ENCODE measurements at regions not wholly inside any gene's neighbourhood (a gene's known extent, or its start where the extent isn't known, plus 50 kb on each side); places are given as distances from the start of the nearest gene placed in this dataset.

GRCh38 chr9:126205265-126205664, 121.4 kb upstream of the MVB12B start:
- H3K9me3 Mint-ChIP-seq, result no peaks in the 10 kb centered on the region
- peaks cover under 1% of the 10 kb centered on the region for H3K27me3 Mint-ChIP-seq (ENCODE audit: low read depth)
- H3K4me3 Mint-ChIP-seq, result no peak overlapping the region

GRCh38 chr9:126205845-126206498, 120.7 kb upstream of the MVB12B start:
- Mint-ChIP-seq H3K4me3 (no peak overlapping the region), H3K27ac (no peak overlapping the region), H3K36me3 (ENCODE audit: low read depth) (no peaks in the 10 kb centered on the region), H3K9me3 (no peaks in the 10 kb centered on the region), H3K27me3 (ENCODE audit: low read depth) (no peaks in the 10 kb centered on the region), H3K4me1 (ENCODE audit: low read depth) (no peaks in the 10 kb centered on the region)

More at GRCh38 chr9:126205265-126205664, 121.4 kb upstream of the MVB12B start:
- Mint-ChIP-seq H3K36me3 (ENCODE audit: low read depth) (no peaks in the 10 kb centered on the region), H3K27ac (no peak overlapping the region), H3K4me1 (ENCODE audit: low read depth) (no peaks in the 10 kb centered on the region)

GRCh38 chr9:126207256-126207655, 119.4 kb upstream of the MVB12B start:
- Mint-ChIP-seq H3K36me3 (ENCODE audit: low read depth) (no peaks in the 10 kb centered on the region), H3K9me3 (no peaks in the 10 kb centered on the region), H3K4me3 (no peak overlapping the region), H3K27me3 (ENCODE audit: low read depth) (no peaks in the 10 kb centered on the region), H3K4me1 (ENCODE audit: low read depth) (no peaks in the 10 kb centered on the region), H3K27ac (no peak overlapping the region)

- Mint-ChIP-seq H3K27me3 (ENCODE audit: low read depth) (no peaks in the 10 kb centered on the region), H3K27ac (no peak overlapping the region), H3K36me3 (ENCODE audit: low read depth) (no peaks in the 10 kb centered on the region), H3K4me1 (ENCODE audit: low read depth) (no peaks in the 10 kb centered on the region), H3K4me3 (no peak overlapping the region), H3K9me3 (no peaks in the 10 kb centered on the region)
Measured at GRCh38 chr9:126208216-126208758, 118.3 kb upstream of the MVB12B start.

GRCh38 chr9:126211441-126212074, 115.1 kb upstream of the MVB12B start:
- H3K27ac Mint-ChIP-seq, result no peak overlapping the region
- H3K36me3 Mint-ChIP-seq (ENCODE audit: low read depth), result no peaks in the 10 kb centered on the region
- H3K4me1 Mint-ChIP-seq (ENCODE audit: low read depth), result no peaks in the 10 kb centered on the region
- H3K27me3 Mint-ChIP-seq (ENCODE audit: low read depth), result peaks cover 12% of the 10 kb centered on the region
- H3K9me3 Mint-ChIP-seq, result peaks cover 9% of the 10 kb centered on the region
- H3K4me3 Mint-ChIP-seq, result no peak overlapping the region

GRCh38 chr9:126215486-126215885, 111.1 kb upstream of the MVB12B start:
- Mint-ChIP-seq H3K9me3 (peaks cover 9% of the 10 kb centered on the region), H3K36me3 (ENCODE audit: low read depth) (no peaks in the 10 kb centered on the region), H3K4me1 (ENCODE audit: low read depth) (no peaks in the 10 kb centered on the region), H3K4me3 (no peak overlapping the region), H3K27me3 (ENCODE audit: low read depth) (peaks cover 37% of the 10 kb centered on the region), H3K27ac (no peak overlapping the region)

GRCh38 chr9:126216826-126217225, 109.8 kb upstream of the MVB12B start:
- Mint-ChIP-seq H3K36me3 (ENCODE audit: low read depth) (no peaks in the 10 kb centered on the region), H3K4me1 (ENCODE audit: low read depth) (no peaks in the 10 kb centered on the region), H3K27me3 (ENCODE audit: low read depth) (peaks cover 50% of the 10 kb centered on the region), H3K4me3 (no peak overlapping the region), H3K9me3 (peaks cover 9% of the 10 kb centered on the region), H3K27ac (no peak overlapping the region)

GRCh38 chr9:126217250-126217653, 109.4 kb upstream of the MVB12B start:
- no peaks in the 10 kb centered on the region for H3K36me3 Mint-ChIP-seq (ENCODE audit: low read depth)
- peaks cover 9% of the 10 kb centered on the region for H3K9me3 Mint-ChIP-seq
- no peak overlapping the region for H3K4me3 Mint-ChIP-seq
- H3K27ac Mint-ChIP-seq, result no peak overlapping the region
- H3K4me1 Mint-ChIP-seq (ENCODE audit: low read depth), result no peaks in the 10 kb centered on the region
- peaks cover 54% of the 10 kb centered on the region for H3K27me3 Mint-ChIP-seq (ENCODE audit: low read depth)

GRCh38 chr9:126217797-126218196, 108.8 kb upstream of the MVB12B start:
- H3K4me1 Mint-ChIP-seq (ENCODE audit: low read depth), result no peaks in the 10 kb centered on the region
- no peaks in the 10 kb centered on the region for H3K36me3 Mint-ChIP-seq (ENCODE audit: low read depth)
- H3K4me3 Mint-ChIP-seq, result no peak overlapping the region
- H3K9me3 Mint-ChIP-seq, result peaks cover 9% of the 10 kb centered on the region
- H3K27me3 Mint-ChIP-seq (ENCODE audit: low read depth), result peaks cover 58% of the 10 kb centered on the region
- no peak overlapping the region for H3K27ac Mint-ChIP-seq

- Mint-ChIP-seq H3K27me3 (ENCODE audit: low read depth) (peaks cover 58% of the 10 kb centered on the region), H3K4me1 (ENCODE audit: low read depth) (no peaks in the 10 kb centered on the region), H3K36me3 (ENCODE audit: low read depth) (no peaks in the 10 kb centered on the region), H3K4me3 (no peak overlapping the region), H3K27ac (no peak overlapping the region), H3K9me3 (peaks cover 9% of the 10 kb centered on the region)
Measured at GRCh38 chr9:126218359-126219125, 108.1 kb upstream of the MVB12B start.

GRCh38 chr9:126219166-126219565, 107.5 kb upstream of the MVB12B start:
- Mint-ChIP-seq H3K27ac (no peak overlapping the region), H3K9me3 (peaks cover 6% of the 10 kb centered on the region), H3K4me3 (no peak overlapping the region), H3K27me3 (ENCODE audit: low read depth) (peaks cover 64% of the 10 kb centered on the region), H3K4me1 (ENCODE audit: low read depth) (no peaks in the 10 kb centered on the region), H3K36me3 (ENCODE audit: low read depth) (no peaks in the 10 kb centered on the region)

GRCh38 chr9:126219648-126220063, 107.0 kb upstream of the MVB12B start:
- no peak overlapping the region for H3K27ac Mint-ChIP-seq
- H3K4me1 Mint-ChIP-seq (ENCODE audit: low read depth), result no peaks in the 10 kb centered on the region
- H3K4me3 Mint-ChIP-seq, result no peak overlapping the region
- no peaks in the 10 kb centered on the region for H3K36me3 Mint-ChIP-seq (ENCODE audit: low read depth)
- H3K27me3 Mint-ChIP-seq (ENCODE audit: low read depth), result peaks cover 67% of the 10 kb centered on the region
- peaks cover 3% of the 10 kb centered on the region for H3K9me3 Mint-ChIP-seq

- Mint-ChIP-seq H3K9me3 (no peaks in the 10 kb centered on the region), H3K4me3 (no peak overlapping the region), H3K36me3 (ENCODE audit: low read depth) (no peaks in the 10 kb centered on the region), H3K27ac (no peak overlapping the region), H3K27me3 (ENCODE audit: low read depth) (peaks cover 60% of the 10 kb centered on the region), H3K4me1 (ENCODE audit: low read depth) (no peaks in the 10 kb centered on the region)
Measured at GRCh38 chr9:126221480-126221879, 105.1 kb upstream of the MVB12B start.

GRCh38 chr9:126222363-126222834, 104.2 kb upstream of the MVB12B start:
- Mint-ChIP-seq H3K36me3 (ENCODE audit: low read depth) (no peaks in the 10 kb centered on the region), H3K4me3 (no peak overlapping the region), H3K27ac (no peak overlapping the region), H3K4me1 (ENCODE audit: low read depth) (no peaks in the 10 kb centered on the region), H3K27me3 (ENCODE audit: low read depth) (peaks cover 60% of the 10 kb centered on the region), H3K9me3 (no peaks in the 10 kb centered on the region)
